H1 (cell line): ENCODE measurements at regions not wholly inside any gene's neighbourhood (a gene's known extent, or its start where the extent isn't known, plus 50 kb on each side); places are given as distances from the start of the nearest gene placed in this dataset.

Experiments
- CTCF ChIA-PET: fragments of 300-600 bp; sonication (Branson Sonifier 250); formaldehyde crosslinking; loops from one replicate; lab custom pipeline; 2021; ENCODE audit not compliant: partially characterized antibody; lab: Charles Lee
- POLR2A ChIA-PET: fragments of 300-600 bp; sonication (Branson Sonifier 250); formaldehyde crosslinking; loops from one replicate; lab custom pipeline; 2021; ENCODE audit warnings: inconsistent platforms; ENCODE audit not compliant: partially characterized antibody; lab: Charles Lee
- DNase-seq, 2 experiments: peaks; one replicate each; pipeline versions ENCODE4 v3.0.0 to v3.0.0-alpha.2; 2010 to 2022; ENCODE audit warnings: low spot score in 2 of 2, low read depth in 1 of 2, mixed read lengths in 1 of 2
- FAIRE-seq: peaks from 2 replicates; lab custom pipeline; 2011; peaks lifted over from hg19 to GRCh38; lab: Jason Lieb, UNC
- H2AFZ ChIP-seq: 2 replicates; pipeline ENCODE4 v1.8.1; 2012; ENCODE audit warnings: low read length, inconsistent platforms
- H2AK5ac ChIP-seq: 2 replicates; pipeline ENCODE4 v1.6.1; 2013; ENCODE audit warnings: low read depth, low read length
- H2BK120ac ChIP-seq: replicated peaks from 2 replicates; pipeline ENCODE3; 2013; ENCODE audit warnings: low read depth, low read length, inconsistent platforms
- H2BK12ac ChIP-seq: 2 replicates; pipeline ENCODE4 v1.6.1; 2013; ENCODE audit warnings: low read depth, low read length
- H2BK15ac ChIP-seq: 2 replicates; pipeline ENCODE4 v1.6.1; 2013; ENCODE audit warnings: low read length
- H2BK20ac ChIP-seq: 2 replicates; pipeline ENCODE4 v1.6.1; 2013; ENCODE audit warnings: low read length
- H2BK5ac ChIP-seq: 2 replicates; pipeline ENCODE4 v1.6.1; 2013; ENCODE audit warnings: low read depth, low read length
- H3K14ac ChIP-seq: 2 replicates; pipeline ENCODE4 v1.6.1; 2013; ENCODE audit warnings: inconsistent platforms; ENCODE audit not compliant: insufficient read length
- H3K18ac ChIP-seq: 2 replicates; pipeline ENCODE4 v1.6.1; 2013; ENCODE audit warnings: low read length; ENCODE audit errors: extremely low read depth
- H3K23ac ChIP-seq: 2 replicates; pipeline ENCODE4 v1.6.1; 2013; ENCODE audit warnings: inconsistent platforms; ENCODE audit not compliant: insufficient read length
- H3K23me2 ChIP-seq: 2 replicates; pipeline ENCODE4 v1.6.1; 2013; ENCODE audit warnings: low read depth, low read length
- H3K27ac ChIP-seq: 2 replicates; pipeline ENCODE4 v1.6.1; 2011; ENCODE audit warnings: low read depth, low read length, inconsistent platforms
- H3K27me3 ChIP-seq, 4 experiments: replicated peaks in 1 of 4; 1 replicate in 1 of 4; 2 replicates in 3 of 4; pipeline versions ENCODE4 v1.6.1 to v1.8.1; 2011 to 2013; ENCODE audit warnings: low read length in 3 of 4, mild to moderate bottlenecking in 3 of 4, inconsistent platforms in 2 of 4, mixed read lengths in 2 of 4, moderate library complexity in 1 of 4; ENCODE audit not compliant: control insufficient read depth in 3 of 4, insufficient read depth in 3 of 4; ENCODE audit errors: extremely low read depth in 1 of 4
- H3K36me3 ChIP-seq, 4 experiments: 2 replicates each; pipeline versions ENCODE4 v1.6.1 to v1.8.1; 2011 to 2013; ENCODE audit warnings: mild to moderate bottlenecking in 4 of 4, low read length in 3 of 4, moderate library complexity in 2 of 4, control low read depth in 1 of 4, inconsistent platforms in 1 of 4; ENCODE audit not compliant: insufficient read depth in 4 of 4, control insufficient read depth in 2 of 4
- H3K4ac ChIP-seq: replicated peaks from 2 replicates; pipeline ENCODE3; 2013; ENCODE audit warnings: low read length, low read depth, mixed read lengths, inconsistent platforms; ENCODE audit not compliant: insufficient read length
- H3K4me1 ChIP-seq, 4 experiments: replicated peaks in 1 of 4; 1 replicate in 1 of 4; 2 replicates in 3 of 4; pipeline versions ENCODE4 v1.6.1 to v1.8.1; 2011 to 2013; ENCODE audit warnings: low read length in 3 of 4, inconsistent platforms in 2 of 4, mixed read lengths in 1 of 4; ENCODE audit not compliant: insufficient read depth in 4 of 4, control insufficient read depth in 3 of 4
- H3K4me2 ChIP-seq, 2 experiments: 2 replicates each; pipeline versions ENCODE4 v1.6.1 to v1.8.1; 2011 to 2013; ENCODE audit warnings: low read depth in 2 of 2, low read length in 2 of 2, control low read depth in 1 of 2, inconsistent platforms in 1 of 2, mild to moderate bottlenecking in 1 of 2; ENCODE audit not compliant: insufficient read depth in 1 of 2
- H3K4me3 ChIP-seq, 4 experiments: fragments of 200-600, 300-600 bp in 1 of 4; sonication (generic), shearing (Covaris generic), sonication (Bioruptor Twin) in 1 of 4; 2 replicates each; pipeline versions ENCODE4 v1.5.1 to v1.8.1; 2011 to 2016; ENCODE audit warnings: low read length in 4 of 4, low read depth in 3 of 4, control low read depth in 2 of 4, inconsistent platforms in 2 of 4, mild to moderate bottlenecking in 2 of 4, mixed read lengths in 1 of 4, moderate library complexity in 1 of 4; ENCODE audit not compliant: insufficient read depth in 2 of 4; ENCODE audit errors: extremely low read depth in 1 of 4
- H3K56ac ChIP-seq: replicated peaks from 2 replicates; pipeline ENCODE3; 2013; ENCODE audit warnings: low read depth, mild to moderate bottlenecking, mixed read lengths, low read length, inconsistent platforms; ENCODE audit not compliant: insufficient read length
- H3K79me1 ChIP-seq: 2 replicates; pipeline ENCODE4 v1.6.1; 2013; ENCODE audit warnings: low read depth, low read length, control low read depth
- H3K79me2 ChIP-seq, 2 experiments: 2 replicates each; pipeline versions ENCODE4 v1.6.1 to v1.8.1; 2012 to 2013; ENCODE audit warnings: low read length in 2 of 2, mild to moderate bottlenecking in 2 of 2, inconsistent platforms in 1 of 2; ENCODE audit not compliant: insufficient read depth in 2 of 2, control insufficient read depth in 1 of 2
- H3K9ac ChIP-seq, 4 experiments: replicated peaks in 1 of 4; 1 replicate in 1 of 4; 2 replicates in 3 of 4; pipeline versions ENCODE4 v1.6.1 to v1.8.1; 2011 to 2013; ENCODE audit warnings: low read depth in 3 of 4, low read length in 3 of 4, control low read depth in 2 of 4, mild to moderate bottlenecking in 2 of 4, moderate library complexity in 2 of 4, inconsistent platforms in 1 of 4; ENCODE audit errors: extremely low read depth in 1 of 4
- H3K9me3 ChIP-seq, 2 experiments: 2 replicates each; pipeline versions ENCODE4 v1.6.1 to v1.8.1; 2012 to 2013; ENCODE audit warnings: mild to moderate bottlenecking in 2 of 2, moderate library complexity in 2 of 2, control low read depth in 1 of 2, inconsistent platforms in 1 of 2, low read depth in 1 of 2, low read length in 1 of 2, mixed read lengths in 1 of 2; ENCODE audit not compliant: insufficient read depth in 2 of 2
- H4K20me1 ChIP-seq, 2 experiments: replicated peaks in 1 of 2; 2 replicates each; pipeline versions ENCODE3 to v1.8.1; 2011 to 2013; ENCODE audit warnings: inconsistent platforms in 2 of 2, low read length in 2 of 2, mild to moderate bottlenecking in 1 of 2; ENCODE audit not compliant: insufficient read depth in 2 of 2, control insufficient read depth in 1 of 2
- H4K5ac ChIP-seq: 2 replicates; pipeline ENCODE4 v1.6.1; 2013; ENCODE audit warnings: low read length, low read depth, mixed read lengths, inconsistent platforms; ENCODE audit not compliant: insufficient read length
- H4K8ac ChIP-seq: 2 replicates; pipeline ENCODE4 v1.8.0; 2013; ENCODE audit warnings: mild to moderate bottlenecking, moderate library complexity, low read length, inconsistent platforms; ENCODE audit not compliant: insufficient read depth; ENCODE audit errors: extremely low read depth
- H4K91ac ChIP-seq: replicated peaks from 2 replicates; pipeline ENCODE3; 2013; ENCODE audit warnings: low read length, mixed read lengths, inconsistent platforms; ENCODE audit not compliant: insufficient read length
- CBX5 ChIP-seq: fragments of 300-800, 300-1000 bp; sonication (generic); IDR thresholded peaks from 2 replicates; pipeline ENCODE4 v1.7.1; 2016; ENCODE audit warnings: antibody characterized with exemption, low read length, low read depth
- CTBP2 ChIP-seq: IDR thresholded peaks from 2 replicates; pipeline ENCODE4 v1.7.0; 2011; ENCODE audit warnings: borderline replicate concordance, mild to moderate bottlenecking, moderate library complexity, mixed read lengths, low read length; ENCODE audit not compliant: insufficient read depth, insufficient read length
- GTF2F1 ChIP-seq: IDR thresholded peaks from 2 replicates; pipeline ENCODE4 v1.6.1; 2012; ENCODE audit warnings: low read depth, low read length, improper control_type of control experiment, borderline replicate concordance
- HDAC6 ChIP-seq: IDR thresholded peaks from one replicate; pipeline ENCODE4 v1.7.1; 2012; ENCODE audit warnings: low read depth, mild to moderate bottlenecking, inconsistent platforms, low read length, moderate library complexity
- JUND ChIP-seq: IDR thresholded peaks from 2 replicates; pipeline ENCODE4 v1.6.1; 2011; ENCODE audit warnings: mild to moderate bottlenecking, improper control_type of control experiment, low read length
- POU5F1 ChIP-seq: IDR thresholded peaks from 2 replicates; pipeline ENCODE4 v1.6.1; 2011; ENCODE audit warnings: low read depth, mild to moderate bottlenecking, low read length, moderate library complexity
- RAD21 ChIP-seq, 2 experiments: IDR thresholded peaks in 1 of 2; conservative IDR thresholded peaks in 1 of 2; 2 replicates each; pipeline ENCODE4 v1.6.1; 2011; ENCODE audit warnings: low read depth in 2 of 2, low read length in 2 of 2, improper control_type of control experiment in 1 of 2, inconsistent platforms in 1 of 2, mild to moderate bottlenecking in 1 of 2, moderate library complexity in 1 of 2
- RXRA ChIP-seq: IDR thresholded peaks from 2 replicates; pipeline ENCODE4 v1.6.1; 2011; ENCODE audit warnings: low read depth, mild to moderate bottlenecking, low read length, moderate library complexity; ENCODE audit not compliant: insufficient read depth
- SIN3A ChIP-seq, 2 experiments: IDR thresholded peaks in 1 of 2; conservative IDR thresholded peaks in 1 of 2; 2 replicates each; pipeline ENCODE4 v1.6.1; 2011 to 2012; ENCODE audit warnings: low read length in 2 of 2, improper control_type of control experiment in 1 of 2, low read depth in 1 of 2, mild to moderate bottlenecking in 1 of 2
- SIRT6 ChIP-seq: IDR thresholded peaks from one replicate; pipeline ENCODE4 v1.7.1; 2012; ENCODE audit warnings: low read length, inconsistent platforms
- TAF1 ChIP-seq: IDR thresholded peaks from 2 replicates; pipeline ENCODE4 v1.6.1; 2011; ENCODE audit warnings: mild to moderate bottlenecking, low read depth, low read length
- TEAD4 ChIP-seq: IDR thresholded peaks from 2 replicates; pipeline ENCODE4 v1.6.1; 2012; ENCODE audit warnings: low read depth, low read length, inconsistent platforms, mixed read lengths
- TF ChIP-seq, protein P1 (sequence below): IDR thresholded peaks from 2 replicates; pipeline ENCODE4 v1.6.1; 2011; ENCODE audit warnings: low read length, improper control_type of control experiment
- TF ChIP-seq, protein P2 (sequence below): IDR thresholded peaks from 2 replicates; pipeline ENCODE4 v1.6.1; 2012; ENCODE audit warnings: inconsistent platforms

DNA sequence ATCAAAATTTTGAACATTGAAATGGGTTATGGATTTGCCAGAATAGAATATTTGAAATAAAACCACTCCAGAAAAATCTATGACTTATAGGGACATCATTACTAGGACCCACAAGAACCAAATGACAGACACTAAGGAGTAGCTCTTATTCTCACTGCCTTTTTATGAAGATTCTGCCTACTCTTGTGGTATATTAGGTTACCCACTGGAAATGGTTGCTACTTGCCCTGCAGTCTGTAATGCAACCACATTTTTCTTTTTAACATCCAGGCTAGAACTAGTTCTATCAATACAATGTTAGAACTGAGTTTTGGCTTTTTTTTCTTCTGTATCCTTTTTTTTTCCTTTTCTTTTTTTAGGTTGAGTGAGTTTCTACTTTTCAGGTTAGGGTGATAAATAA, 158.9 kb downstream of the PPP1R2C start:
- no peak overlapping the region for H2BK5ac ChIP-seq
- no peak overlapping the region for H3K4me2 ChIP-seq
- H3K79me1 ChIP-seq: no peaks in the 10 kb centered on the region
- no peaks in the 10 kb centered on the region for H3K9me3 ChIP-seq
- no peak overlapping the region for H2AK5ac ChIP-seq
- no peak overlapping the region for H3K14ac ChIP-seq
- POLR2A ChIA-PET: no interaction called here
- no peaks in the 10 kb centered on the region for H3K79me2 ChIP-seq
- H3K23me2 ChIP-seq: no peaks in the 10 kb centered on the region
- no peak overlapping the region for H2BK120ac ChIP-seq
- H3K27me3 ChIP-seq: no peaks in the 10 kb centered on the region
- H2BK20ac ChIP-seq: no peak overlapping the region
- H3K36me3 ChIP-seq: no peaks in the 10 kb centered on the region
- H3K18ac ChIP-seq: no peak overlapping the region
- H3K27ac ChIP-seq: no peak overlapping the region
- H4K91ac ChIP-seq: no peak overlapping the region
- no peak overlapping the region for H4K8ac ChIP-seq
- H4K5ac ChIP-seq: no peak overlapping the region
- no peak overlapping the region for H2BK12ac ChIP-seq
- FAIRE-seq: no peak
- no peak overlapping the region for H2AFZ ChIP-seq
- no peak overlapping the region for H3K4ac ChIP-seq
- no peaks in the 10 kb centered on the region for H4K20me1 ChIP-seq
- DNase-seq: no peak
- no peak overlapping the region for H2BK15ac ChIP-seq
- H3K4me1 ChIP-seq: peaks cover 0 to 3% (median 0%) of the 10 kb centered on the region in 4 experiments; a peak in 1 of 7 replicates
- H3K23ac ChIP-seq: no peak overlapping the region
- CTCF ChIA-PET: no interaction called here
- no peak overlapping the region for H3K4me3 ChIP-seq
- no peak overlapping the region for H3K9ac ChIP-seq
- no peak overlapping the region for H3K56ac ChIP-seq
- TF ChIP-seq, protein P1, sequence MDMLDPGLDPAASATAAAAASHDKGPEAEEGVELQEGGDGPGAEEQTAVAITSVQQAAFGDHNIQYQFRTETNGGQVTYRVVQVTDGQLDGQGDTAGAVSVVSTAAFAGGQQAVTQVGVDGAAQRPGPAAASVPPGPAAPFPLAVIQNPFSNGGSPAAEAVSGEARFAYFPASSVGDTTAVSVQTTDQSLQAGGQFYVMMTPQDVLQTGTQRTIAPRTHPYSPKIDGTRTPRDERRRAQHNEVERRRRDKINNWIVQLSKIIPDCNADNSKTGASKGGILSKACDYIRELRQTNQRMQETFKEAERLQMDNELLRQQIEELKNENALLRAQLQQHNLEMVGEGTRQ: no peak
- TF ChIP-seq SIRT6: no peak
- TF ChIP-seq RAD21 (IDR thresholded peaks at IDR 0.05 in 1 of 2, conservative IDR thresholded peaks at IDR 0.05 in 1 of 2; ENCODE audit: low read depth in 2 of 2, low read length in 2 of 2): no peak
- no peak for TF ChIP-seq RXRA
- TF ChIP-seq SIN3A (conservative IDR thresholded peaks at IDR 0.05 in 1 of 2, IDR thresholded peaks at IDR 0.05 in 1 of 2; ENCODE audit: low read depth in 1 of 2, low read length in 2 of 2): no peak
- TF ChIP-seq HDAC6: no peak
- no peak for TF ChIP-seq JUND
- TF ChIP-seq TAF1: no peak
- TF ChIP-seq CBX5: no peak
- TF ChIP-seq, protein P2, sequence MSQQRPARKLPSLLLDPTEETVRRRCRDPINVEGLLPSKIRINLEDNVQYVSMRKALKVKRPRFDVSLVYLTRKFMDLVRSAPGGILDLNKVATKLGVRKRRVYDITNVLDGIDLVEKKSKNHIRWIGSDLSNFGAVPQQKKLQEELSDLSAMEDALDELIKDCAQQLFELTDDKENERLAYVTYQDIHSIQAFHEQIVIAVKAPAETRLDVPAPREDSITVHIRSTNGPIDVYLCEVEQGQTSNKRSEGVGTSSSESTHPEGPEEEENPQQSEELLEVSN: no peak
- no peak for TF ChIP-seq TEAD4
- TF ChIP-seq GTF2F1: no peak
- no peak for TF ChIP-seq CTBP2
- no peak for TF ChIP-seq POU5F1
